HG03457 (cell line): ENCODE measurements at regions not wholly inside any gene's neighbourhood (a gene's known extent, or its start where the extent isn't known, plus 50 kb on each side); places are given as distances from the start of the nearest gene placed in this dataset.

Experiments used
- ATAC-seq: cut with Tn5 transposase; IDR thresholded peaks from one replicate; pipeline ENCODE4 v1.9.1; 2021; ENCODE audit warnings: moderate number of reproducible peaks; ENCODE audit not compliant: unreplicated experiment

- no peak for ATAC-seq
Observed at GRCh38 chr20:40806929-40807820, 118.1 kb upstream of the MAFB start.

- ATAC-seq = no peak
Observed at GRCh38 chr20:40807821-40808170, 118.8 kb upstream of the MAFB start.

GRCh38 chr20:40808936-40809335 is 119.9 kb upstream of the MAFB start:
- no peak for ATAC-seq

- ATAC-seq = no peak
Observed at GRCh38 chr20:40809361-40809760, 120.3 kb upstream of the MAFB start.

- ATAC-seq = no peak
Observed at GRCh38 chr20:40810332-40811000, 121.4 kb upstream of the MAFB start.

- no peak for ATAC-seq
Observed at GRCh38 chr20:40811004-40811403, 122.0 kb upstream of the MAFB start.

GRCh38 chr20:40811660-40812414 is 122.8 kb upstream of the MAFB start:
- ATAC-seq = no peak

GRCh38 chr20:40812415-40812925 is 123.4 kb upstream of the MAFB start:
- ATAC-seq = no peak

- ATAC-seq = no peak
Observed at GRCh38 chr20:40813029-40813431, 124.0 kb upstream of the MAFB start.

GRCh38 chr20:40813708-40814630 is 124.9 kb upstream of the MAFB start:
- ATAC-seq = no peak

- no peak for ATAC-seq
Observed at GRCh38 chr20:40814631-40814960, 125.6 kb upstream of the MAFB start.

- no peak for ATAC-seq
Observed at GRCh38 chr20:40815156-40816038, 126.4 kb upstream of the MAFB start.

GRCh38 chr20:40816039-40816352 is 127.0 kb upstream of the MAFB start:
- no peak for ATAC-seq

GRCh38 chr20:40821429-40821828 is 132.4 kb upstream of the MAFB start:
- no peak for ATAC-seq

- no peak for ATAC-seq
Observed at GRCh38 chr20:40826699-40827098, 137.7 kb upstream of the MAFB start.

GRCh38 chr20:40835321-40835720 is 146.3 kb upstream of the MAFB start:
- ATAC-seq = no peak

- ATAC-seq = no peak
Observed at GRCh38 chr20:40838509-40838908, 149.5 kb upstream of the MAFB start.

GRCh38 chr20:40843251-40843650 is 154.2 kb upstream of the MAFB start:
- ATAC-seq = no peak

- ATAC-seq = no peak
Observed at GRCh38 chr20:40844332-40844731, 155.3 kb upstream of the MAFB start.

GRCh38 chr20:40848096-40848495 is 159.1 kb upstream of the MAFB start:
- no peak for ATAC-seq
